Esophagus muscularis mucosa (tissue), 3 donors: ENCODE measurements at regions not wholly inside any gene's neighbourhood (a gene's known extent, or its start where the extent isn't known, plus 50 kb on each side); places are given as distances from the start of the nearest gene placed in this dataset.
"Not testable (repeated sequence)": the region's sequence is repeated elsewhere in the genome, so short reads cannot be mapped to it uniquely, and the experiment has no call there.

Experiments
- POLR2A ChIP-seq: fragments of 450-650 bp; IDR thresholded peaks from one replicate; pipeline ENCODE4 v1.6.1; 2017; ENCODE audit warnings: antibody characterized with exemption, moderate library complexity, mild to moderate bottlenecking, low read depth
- POLR2AphosphoS5 ChIP-seq, 2 donors: sonication (generic); formaldehyde crosslinking; IDR thresholded peaks; one replicate each; pipeline ENCODE4 v1.6.1; 2017; ENCODE audit warnings: antibody characterized with exemption in 2 of 2
- TF ChIP-seq, protein P1 (sequence below), 3 experiments: fragments of 200-600 bp in 2 of 3; fragments of 450-650 bp in 1 of 3; sonication (generic) in 2 of 3; IDR thresholded peaks; one replicate each; pipeline ENCODE4 v1.5.1; 2017 to 2019; ENCODE audit warnings: antibody characterized with exemption in 3 of 3, mild to moderate bottlenecking in 2 of 3, moderate library complexity in 1 of 3

DNA sequence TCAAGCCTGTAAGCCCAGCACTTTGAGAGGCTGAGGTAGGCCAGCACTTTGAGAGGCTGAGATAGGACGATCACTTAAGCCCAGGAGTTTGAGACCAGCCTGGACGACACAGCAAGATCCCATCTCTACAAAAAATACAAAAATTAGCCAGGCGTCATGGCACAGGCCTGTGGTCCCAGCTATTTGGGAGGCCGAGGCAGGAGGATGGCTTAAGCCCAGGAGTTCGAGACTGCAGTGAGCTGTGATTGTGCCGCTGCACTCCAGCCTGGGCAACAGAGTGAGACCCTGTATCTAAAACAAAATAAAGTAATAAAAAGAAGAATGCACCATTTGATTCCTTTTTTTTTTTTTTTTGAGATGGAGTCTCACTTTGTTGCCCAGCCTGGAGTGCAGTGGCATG, 76.4 kb upstream of the NCOR2 start:
- TF ChIP-seq POLR2AphosphoS5 (IDR thresholded peaks at IDR 0.05); POLR2A: not testable (repeated sequence)
- TF ChIP-seq, protein P1, sequence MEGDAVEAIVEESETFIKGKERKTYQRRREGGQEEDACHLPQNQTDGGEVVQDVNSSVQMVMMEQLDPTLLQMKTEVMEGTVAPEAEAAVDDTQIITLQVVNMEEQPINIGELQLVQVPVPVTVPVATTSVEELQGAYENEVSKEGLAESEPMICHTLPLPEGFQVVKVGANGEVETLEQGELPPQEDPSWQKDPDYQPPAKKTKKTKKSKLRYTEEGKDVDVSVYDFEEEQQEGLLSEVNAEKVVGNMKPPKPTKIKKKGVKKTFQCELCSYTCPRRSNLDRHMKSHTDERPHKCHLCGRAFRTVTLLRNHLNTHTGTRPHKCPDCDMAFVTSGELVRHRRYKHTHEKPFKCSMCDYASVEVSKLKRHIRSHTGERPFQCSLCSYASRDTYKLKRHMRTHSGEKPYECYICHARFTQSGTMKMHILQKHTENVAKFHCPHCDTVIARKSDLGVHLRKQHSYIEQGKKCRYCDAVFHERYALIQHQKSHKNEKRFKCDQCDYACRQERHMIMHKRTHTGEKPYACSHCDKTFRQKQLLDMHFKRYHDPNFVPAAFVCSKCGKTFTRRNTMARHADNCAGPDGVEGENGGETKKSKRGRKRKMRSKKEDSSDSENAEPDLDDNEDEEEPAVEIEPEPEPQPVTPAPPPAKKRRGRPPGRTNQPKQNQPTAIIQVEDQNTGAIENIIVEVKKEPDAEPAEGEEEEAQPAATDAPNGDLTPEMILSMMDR (IDR thresholded peaks at IDR 0.05) = not testable (repeated sequence)
